PC-9 (cell line): ENCODE measurements at regions not wholly inside any gene's neighbourhood (a gene's known extent, or its start where the extent isn't known, plus 50 kb on each side); places are given as distances from the start of the nearest gene placed in this dataset.

Source experiments
- BruUV-seq: library from RNA; stranded (reverse); fragments of 400-500 nt; replicated peaks from 2 replicates; lab custom pipeline; 2021; lab: Mats Ljungman, UMichigan
- CTCF ChIA-PET: fragments of 300-600 bp; sonication (Branson Sonifier 250); formaldehyde crosslinking; loops from one replicate; lab custom pipeline; 2022; ENCODE audit warnings: antibody characterized with exemption; lab: Charles Lee
- POLR2A ChIA-PET: fragments of 300-600 bp; sonication (Branson Sonifier 250); formaldehyde crosslinking; loops from one replicate; lab custom pipeline; 2022; ENCODE audit warnings: antibody characterized with exemption; ENCODE audit not compliant: unreplicated experiment; lab: Charles Lee
- DNase-seq, 2 experiments: peaks; one replicate each; pipeline versions ENCODE4 v3.0.0 to v3.0.0-alpha.2; 2015 to 2022; ENCODE audit warnings: mixed read lengths in 1 of 2
- H2AFZ ChIP-seq: fragments of 200-600 bp; sonication (generic); 2 replicates; pipeline ENCODE4 v1.8.1; 2017; ENCODE audit warnings: antibody characterized with exemption
- H3F3A ChIP-seq: fragments of 200-600 bp; sonication (generic); 2 replicates; pipeline ENCODE4 v1.8.1; 2017; ENCODE audit warnings: antibody characterized with exemption, mild to moderate bottlenecking, low read depth; ENCODE audit not compliant: insufficient read depth
- H3K27ac ChIP-seq: fragments of 200-600 bp; sonication (generic); 2 replicates; pipeline ENCODE4 v1.6.1; 2016; ENCODE audit warnings: mixed run types
- H3K27me3 ChIP-seq: fragments of 200-600 bp; sonication (generic); 2 replicates; pipeline ENCODE4 v1.6.1; 2016; ENCODE audit warnings: low read depth, mixed run types; ENCODE audit not compliant: insufficient read depth
- H3K36me3 ChIP-seq: fragments of 200-600 bp; sonication (generic); 2 replicates; pipeline ENCODE4 v1.6.1; 2016; ENCODE audit warnings: low read depth, mixed run types
- H3K4me1 ChIP-seq: fragments of 200-600 bp; sonication (generic); replicated peaks from 2 replicates; pipeline ENCODE4 v1.6.1; 2016; ENCODE audit warnings: mixed run types; ENCODE audit not compliant: insufficient read depth
- H3K4me2 ChIP-seq: fragments of 200-600 bp; sonication (generic); 2 replicates; pipeline ENCODE4 v1.6.1; 2017; ENCODE audit warnings: mixed run types
- H3K4me3 ChIP-seq: fragments of 200-600 bp; sonication (generic); 2 replicates; pipeline ENCODE4 v1.6.1; 2016; ENCODE audit warnings: mixed run types
- H3K79me2 ChIP-seq: fragments of 200-600 bp; sonication (generic); 2 replicates; pipeline ENCODE4 v1.6.1; 2017; ENCODE audit warnings: low read depth, mixed run types
- H3K9me2 ChIP-seq: fragments of 200-600 bp; sonication (generic); 2 replicates; pipeline ENCODE4 v1.8.1; 2017; ENCODE audit warnings: mild to moderate bottlenecking; ENCODE audit not compliant: insufficient read depth
- H3K9me3 ChIP-seq: fragments of 200-600 bp; sonication (generic); 2 replicates; pipeline ENCODE4 v1.8.1; 2016; ENCODE audit warnings: low read depth; ENCODE audit not compliant: insufficient read depth
- H4K20me1 ChIP-seq: fragments of 200-600 bp; sonication (generic); 2 replicates; pipeline ENCODE4 v1.8.1; 2017; ENCODE audit not compliant: insufficient read depth
- EZH2 ChIP-seq: fragments of 200-600 bp; sonication (generic); IDR thresholded peaks from 2 replicates; pipeline ENCODE4 v1.8.0; 2017; ENCODE audit warnings: antibody characterized with exemption, low read depth
- intact Hi-C: fragments of 100-400 bp; cut with micrococcal nuclease; formaldehyde crosslinking; loops from one replicate; pipeline ENCODE4 v1.10.0; 2022; ENCODE audit not compliant: unreplicated experiment
- TF ChIP-seq, protein P1 (sequence below): fragments of 200-600 bp; sonication (generic); conservative IDR thresholded peaks from 2 replicates; pipeline ENCODE4 v1.6.1; 2017; ENCODE audit warnings: mixed run types, antibody characterized with exemption, mild to moderate bottlenecking, moderate library complexity

DNA sequence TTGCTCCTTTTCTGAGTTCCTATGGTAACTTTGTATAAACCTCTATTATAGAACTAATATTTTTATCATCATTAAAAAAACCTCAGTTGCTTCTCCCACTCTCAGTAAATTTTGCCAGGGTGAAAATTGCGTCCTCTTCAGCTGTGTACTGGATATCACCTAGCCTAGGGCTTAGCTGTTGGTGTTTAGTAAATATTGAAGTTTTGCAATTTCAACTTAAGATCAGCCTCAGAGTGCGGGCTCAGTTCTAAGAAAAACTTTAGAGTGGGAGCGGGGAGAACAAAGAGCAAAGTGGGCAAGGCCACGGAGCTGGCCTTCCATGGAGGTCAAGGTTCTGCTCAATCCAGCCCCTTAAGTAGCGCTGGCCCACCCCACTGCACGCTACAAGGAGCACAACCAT is 488.3 kb upstream of the SPRED2 start:
- Histone ChIP-seq H3K4me1 (no peaks in the 10 kb centered on the region), H3K9me2 (no peaks in the 10 kb centered on the region), H3K27me3 (no peaks in the 10 kb centered on the region), H3K79me2 (no peaks in the 10 kb centered on the region), H4K20me1 (no peaks in the 10 kb centered on the region), H2AFZ (no peak overlapping the region), H3K4me3 (no peak overlapping the region), H3K27ac (no peak overlapping the region), H3K9me3 (no peaks in the 10 kb centered on the region), H3K36me3 (no peaks in the 10 kb centered on the region), H3K4me2 (no peak overlapping the region), H3F3A (no peaks in the 10 kb centered on the region)
- BruUV-seq = no TSS peak
- DNase-seq = no peak
- POLR2A ChIA-PET = no interaction called here
- TF ChIP-seq EZH2 = no peak
- TF ChIP-seq, protein P1, sequence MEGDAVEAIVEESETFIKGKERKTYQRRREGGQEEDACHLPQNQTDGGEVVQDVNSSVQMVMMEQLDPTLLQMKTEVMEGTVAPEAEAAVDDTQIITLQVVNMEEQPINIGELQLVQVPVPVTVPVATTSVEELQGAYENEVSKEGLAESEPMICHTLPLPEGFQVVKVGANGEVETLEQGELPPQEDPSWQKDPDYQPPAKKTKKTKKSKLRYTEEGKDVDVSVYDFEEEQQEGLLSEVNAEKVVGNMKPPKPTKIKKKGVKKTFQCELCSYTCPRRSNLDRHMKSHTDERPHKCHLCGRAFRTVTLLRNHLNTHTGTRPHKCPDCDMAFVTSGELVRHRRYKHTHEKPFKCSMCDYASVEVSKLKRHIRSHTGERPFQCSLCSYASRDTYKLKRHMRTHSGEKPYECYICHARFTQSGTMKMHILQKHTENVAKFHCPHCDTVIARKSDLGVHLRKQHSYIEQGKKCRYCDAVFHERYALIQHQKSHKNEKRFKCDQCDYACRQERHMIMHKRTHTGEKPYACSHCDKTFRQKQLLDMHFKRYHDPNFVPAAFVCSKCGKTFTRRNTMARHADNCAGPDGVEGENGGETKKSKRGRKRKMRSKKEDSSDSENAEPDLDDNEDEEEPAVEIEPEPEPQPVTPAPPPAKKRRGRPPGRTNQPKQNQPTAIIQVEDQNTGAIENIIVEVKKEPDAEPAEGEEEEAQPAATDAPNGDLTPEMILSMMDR = no peak
- CTCF ChIA-PET = no interaction called here
- intact Hi-C loops = no loop called here

DNA sequence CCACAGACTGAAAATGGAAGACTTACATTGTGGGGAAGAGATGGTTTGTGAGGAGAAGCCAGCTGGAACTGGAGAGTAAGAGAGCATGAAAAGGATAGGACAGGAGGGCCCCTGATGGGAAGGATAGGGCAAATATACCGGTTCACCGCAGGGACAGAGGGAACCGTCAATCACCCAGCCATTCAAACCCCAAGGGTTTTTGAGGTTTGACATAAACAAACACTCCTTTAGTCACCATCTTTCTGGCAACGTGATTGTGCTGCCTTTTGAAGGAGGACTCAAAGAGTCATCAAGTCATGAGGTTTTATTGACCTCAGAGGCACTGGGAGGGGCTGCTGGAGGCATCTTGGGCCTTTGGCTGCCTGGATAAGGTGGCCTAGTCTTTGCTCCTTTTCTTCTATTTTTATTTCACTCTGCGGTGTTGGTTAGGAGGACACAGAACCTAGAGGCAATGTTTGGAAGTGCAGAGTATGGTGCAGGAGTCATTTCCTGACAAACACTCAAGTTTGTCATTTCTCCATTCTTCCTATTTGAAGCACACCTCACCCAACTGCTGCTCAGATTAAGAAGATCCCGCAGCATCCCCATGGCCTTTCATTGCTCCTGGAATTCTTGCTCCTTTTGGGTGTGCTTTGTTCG is 487.3 kb upstream of the SPRED2 start:
- no peaks in the 10 kb centered on the region for H3K79me2 ChIP-seq
- no TSS peak for BruUV-seq
- H3K4me3 ChIP-seq = no peak overlapping the region
- H2AFZ ChIP-seq = no peak overlapping the region
- no peak for TF ChIP-seq EZH2
- TF ChIP-seq, protein P1 = no peak
- ChIA-PET POLR2A (no interaction called here), CTCF (no interaction called here)
- intact Hi-C loops = no loop called here
- no peaks in the 10 kb centered on the region for H3K9me2 ChIP-seq
- H3K27me3 ChIP-seq = no peaks in the 10 kb centered on the region
- H3K4me2 ChIP-seq = no peak overlapping the region
- no peak for DNase-seq
- H3K36me3 ChIP-seq = no peaks in the 10 kb centered on the region
- H3K4me1 ChIP-seq = no peaks in the 10 kb centered on the region
- H3K9me3 ChIP-seq = no peaks in the 10 kb centered on the region
- H4K20me1 ChIP-seq = no peaks in the 10 kb centered on the region
- H3F3A ChIP-seq = no peaks in the 10 kb centered on the region
- no peak overlapping the region for H3K27ac ChIP-seq

DNA sequence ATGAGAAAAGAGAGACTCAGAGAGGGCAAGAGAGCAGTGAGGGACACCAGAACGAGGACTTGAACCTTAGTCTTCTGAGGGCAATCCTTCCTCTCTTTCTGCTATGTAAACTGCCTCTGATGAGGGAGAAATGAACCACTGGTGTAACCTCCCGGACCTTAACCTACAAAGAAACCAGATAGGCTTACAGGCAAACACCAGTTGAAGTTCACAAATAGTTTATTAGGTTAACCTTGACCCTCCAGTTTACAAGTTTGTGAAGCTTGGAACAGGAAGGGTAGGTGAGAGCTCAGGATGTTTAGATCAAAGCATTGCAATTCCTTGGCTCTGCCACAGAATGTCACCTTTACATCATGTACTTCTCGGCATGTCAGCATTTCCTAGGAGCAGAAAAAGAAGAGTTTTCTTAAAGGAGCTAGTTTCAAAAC is 486.4 kb upstream of the SPRED2 start:
- Histone ChIP-seq H4K20me1 (no peaks in the 10 kb centered on the region), H3K27ac (no peak overlapping the region), H3F3A (no peaks in the 10 kb centered on the region), H2AFZ (no peak overlapping the region), H3K36me3 (no peaks in the 10 kb centered on the region), H3K79me2 (no peaks in the 10 kb centered on the region), H3K4me2 (no peak overlapping the region), H3K4me3 (no peak overlapping the region), H3K4me1 (no peaks in the 10 kb centered on the region), H3K9me3 (no peaks in the 10 kb centered on the region), H3K9me2 (no peaks in the 10 kb centered on the region), H3K27me3 (no peaks in the 10 kb centered on the region)
- POLR2A ChIA-PET = no interaction called here
- no TSS peak for BruUV-seq
- intact Hi-C loops = no loop called here
- DNase-seq = no peak
- CTCF ChIA-PET = no interaction called here
- TF ChIP-seq, protein P1 = no peak
- no peak for TF ChIP-seq EZH2
